ENCODE measurements at regions not wholly inside any gene's neighbourhood (a gene's known extent, or its start where the extent isn't known, plus 50 kb on each side); places are given as distances from the start of the nearest gene placed in this dataset.

DNA sequence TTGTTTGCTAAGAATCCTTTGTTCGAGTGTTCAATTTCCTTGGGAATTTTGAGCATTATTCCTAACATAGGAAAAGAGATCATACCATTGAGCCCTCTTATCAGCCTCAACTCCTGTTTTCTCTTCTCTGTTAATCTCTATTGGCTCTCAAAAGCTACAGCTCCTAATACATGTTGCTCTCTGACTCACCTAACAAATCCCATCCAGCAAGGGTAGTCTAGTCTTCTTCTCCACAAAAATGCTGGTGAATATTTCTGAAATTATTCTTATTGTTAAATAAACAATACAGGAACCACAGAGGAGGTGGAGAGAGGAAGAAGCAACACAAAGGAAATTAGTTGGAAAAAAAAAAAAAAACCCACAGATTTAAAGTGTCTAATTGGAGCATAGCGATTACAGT lies 325.8 kb upstream of the NAALADL2 start:
- no peak for TF ChIP-seq TOX (CRISPR knock-in tag; IDR thresholded peaks at IDR 0.05; ENCODE audit: borderline replicate concordance)
- TF ChIP-seq SNAI2 (CRISPR knock-in tag; IDR thresholded peaks at IDR 0.05), result no peak
- no peak for TF ChIP-seq ZFP30 (CRISPR knock-in tag; IDR thresholded peaks at IDR 0.05)
